ENCODE measurements at regions not wholly inside any gene's neighbourhood (a gene's known extent, or its start where the extent isn't known, plus 50 kb on each side); places are given as distances from the start of the nearest gene placed in this dataset.

- H3K9me3 ChIP-seq (ENCODE audit: control insufficient read depth, insufficient read depth, low read length), result no peaks in the 10 kb centered on the region
- H3K9me2 ChIP-seq (replicated peaks; ENCODE audit: control insufficient read depth, low read length), result no peaks in the 10 kb centered on the region
- no peak for TF ChIP-seq EZH2phosphoT487 (IDR thresholded peaks at IDR 0.05; ENCODE audit: borderline replicate concordance, low read length)
- TF ChIP-seq, protein P1, sequence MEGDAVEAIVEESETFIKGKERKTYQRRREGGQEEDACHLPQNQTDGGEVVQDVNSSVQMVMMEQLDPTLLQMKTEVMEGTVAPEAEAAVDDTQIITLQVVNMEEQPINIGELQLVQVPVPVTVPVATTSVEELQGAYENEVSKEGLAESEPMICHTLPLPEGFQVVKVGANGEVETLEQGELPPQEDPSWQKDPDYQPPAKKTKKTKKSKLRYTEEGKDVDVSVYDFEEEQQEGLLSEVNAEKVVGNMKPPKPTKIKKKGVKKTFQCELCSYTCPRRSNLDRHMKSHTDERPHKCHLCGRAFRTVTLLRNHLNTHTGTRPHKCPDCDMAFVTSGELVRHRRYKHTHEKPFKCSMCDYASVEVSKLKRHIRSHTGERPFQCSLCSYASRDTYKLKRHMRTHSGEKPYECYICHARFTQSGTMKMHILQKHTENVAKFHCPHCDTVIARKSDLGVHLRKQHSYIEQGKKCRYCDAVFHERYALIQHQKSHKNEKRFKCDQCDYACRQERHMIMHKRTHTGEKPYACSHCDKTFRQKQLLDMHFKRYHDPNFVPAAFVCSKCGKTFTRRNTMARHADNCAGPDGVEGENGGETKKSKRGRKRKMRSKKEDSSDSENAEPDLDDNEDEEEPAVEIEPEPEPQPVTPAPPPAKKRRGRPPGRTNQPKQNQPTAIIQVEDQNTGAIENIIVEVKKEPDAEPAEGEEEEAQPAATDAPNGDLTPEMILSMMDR (IDR thresholded peaks at IDR 0.05; ENCODE audit: low read depth, low read length, poor library complexity, severe bottlenecking), result no peak
- no peaks in the 10 kb centered on the region for H4K20me1 ChIP-seq (ENCODE audit: control insufficient read depth, insufficient read depth, low read depth, low read length)
- no peaks in the 10 kb centered on the region for H3F3A ChIP-seq (ENCODE audit: control insufficient read depth, insufficient read depth)
- no peaks in the 10 kb centered on the region for H3K36me3 ChIP-seq (ENCODE audit: control insufficient read depth, low read length)
- H3K27ac ChIP-seq (ENCODE audit: low read depth, low read length), result no peak overlapping the region
- no peak overlapping the region for H3K4me3 ChIP-seq (ENCODE audit: low read length)
- peaks cover 6% of the 10 kb centered on the region; the same call in 1 of the 2 replicates for H3K27me3 ChIP-seq (ENCODE audit: control insufficient read depth, low read length)
- H3K79me2 ChIP-seq (ENCODE audit: control insufficient read depth, low read length), result no peaks in the 10 kb centered on the region
- H3K4me1 ChIP-seq (ENCODE audit: control insufficient read depth, low read length), result no peaks in the 10 kb centered on the region
- no peak overlapping the region for H3K4me2 ChIP-seq (ENCODE audit: low read length)
Measured at GRCh38 chr12:124722878-124723277, 140.8 kb downstream of the SCARB1 start.

- Histone ChIP-seq H3K4me3 (ENCODE audit: low read length) (no peak overlapping the region), H3K27ac (ENCODE audit: low read depth, low read length) (no peak overlapping the region), H3K36me3 (ENCODE audit: control insufficient read depth, low read length) (no peaks in the 10 kb centered on the region), H3F3A (ENCODE audit: control insufficient read depth, insufficient read depth) (no peaks in the 10 kb centered on the region), H3K9me3 (ENCODE audit: control insufficient read depth, insufficient read depth, low read length) (no peaks in the 10 kb centered on the region), H3K4me1 (ENCODE audit: control insufficient read depth, low read length) (no peaks in the 10 kb centered on the region), H3K27me3 (ENCODE audit: control insufficient read depth, low read length) (peaks cover 6% of the 10 kb centered on the region; the same call in 1 of the 2 replicates), H3K4me2 (ENCODE audit: low read length) (no peak overlapping the region), H3K79me2 (ENCODE audit: control insufficient read depth, low read length) (no peaks in the 10 kb centered on the region), H4K20me1 (ENCODE audit: control insufficient read depth, insufficient read depth, low read depth, low read length) (no peaks in the 10 kb centered on the region), H3K9me2 (replicated peaks; ENCODE audit: control insufficient read depth, low read length) (no peaks in the 10 kb centered on the region)
- TF ChIP-seq EZH2phosphoT487 (IDR thresholded peaks at IDR 0.05; ENCODE audit: borderline replicate concordance, low read length), result no peak
- TF ChIP-seq, protein P1 (IDR thresholded peaks at IDR 0.05; ENCODE audit: low read depth, low read length, poor library complexity, severe bottlenecking), result no peak
Measured at GRCh38 chr12:124721501-124722162, 142.0 kb downstream of the SCARB1 start.

- Histone ChIP-seq H3K36me3 (ENCODE audit: control insufficient read depth, low read length) (no peaks in the 10 kb centered on the region), H3K4me3 (ENCODE audit: low read length) (no peak overlapping the region), H4K20me1 (ENCODE audit: control insufficient read depth, insufficient read depth, low read depth, low read length) (no peaks in the 10 kb centered on the region), H3F3A (ENCODE audit: control insufficient read depth, insufficient read depth) (no peaks in the 10 kb centered on the region), H3K4me1 (ENCODE audit: control insufficient read depth, low read length) (no peaks in the 10 kb centered on the region), H3K79me2 (ENCODE audit: control insufficient read depth, low read length) (no peaks in the 10 kb centered on the region), H3K9me2 (replicated peaks; ENCODE audit: control insufficient read depth, low read length) (no peaks in the 10 kb centered on the region), H3K27ac (ENCODE audit: low read depth, low read length) (no peak overlapping the region), H3K9me3 (ENCODE audit: control insufficient read depth, insufficient read depth, low read length) (no peaks in the 10 kb centered on the region), H3K27me3 (ENCODE audit: control insufficient read depth, low read length) (peaks cover 6% of the 10 kb centered on the region; the same call in 1 of the 2 replicates), H3K4me2 (ENCODE audit: low read length) (no peak overlapping the region)
- TF ChIP-seq, protein P1 (IDR thresholded peaks at IDR 0.05; ENCODE audit: low read depth, low read length, poor library complexity, severe bottlenecking), result no peak
- no peak for TF ChIP-seq EZH2phosphoT487 (IDR thresholded peaks at IDR 0.05; ENCODE audit: borderline replicate concordance, low read length)
Measured at GRCh38 chr12:124720681-124721500, 142.8 kb downstream of the SCARB1 start.

Data from DOHH2 (cell line).